NB4 (cell line): ENCODE measurements at regions not wholly inside any gene's neighbourhood (a gene's known extent, or its start where the extent isn't known, plus 50 kb on each side); places are given as distances from the start of the nearest gene placed in this dataset.

ENCODE experiments used
- POLR2A ChIP-seq: IDR thresholded peaks from 2 replicates; pipeline ENCODE4 v1.6.1; 2011; ENCODE audit warnings: mild to moderate bottlenecking; ENCODE audit not compliant: insufficient read length; ENCODE audit errors: extremely low read depth
- TF ChIP-seq, protein P1 (sequence below): IDR thresholded peaks from one replicate; pipeline ENCODE4 v1.5.1; 2012; ENCODE audit warnings: low read depth, low read length

DNA sequence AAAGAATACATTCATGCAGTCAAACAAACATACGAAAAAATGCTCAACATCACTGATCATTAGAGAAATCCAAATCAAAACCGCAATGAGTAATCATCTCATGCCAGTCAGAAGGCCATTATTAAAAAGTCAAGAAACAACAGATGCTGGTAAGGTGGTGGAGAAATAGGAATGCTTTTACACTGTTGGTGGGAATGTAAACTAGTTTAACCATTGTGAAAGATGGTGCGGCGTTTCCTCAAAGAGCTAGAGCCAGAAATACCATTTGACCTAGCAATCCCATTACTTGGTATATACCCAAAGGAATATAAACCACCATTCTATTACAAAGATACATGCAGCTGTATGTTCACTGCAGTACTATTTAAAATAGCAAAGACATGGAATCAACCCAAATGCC is 330.4 kb downstream of the EDEM1 start:
- TF ChIP-seq, protein P1, sequence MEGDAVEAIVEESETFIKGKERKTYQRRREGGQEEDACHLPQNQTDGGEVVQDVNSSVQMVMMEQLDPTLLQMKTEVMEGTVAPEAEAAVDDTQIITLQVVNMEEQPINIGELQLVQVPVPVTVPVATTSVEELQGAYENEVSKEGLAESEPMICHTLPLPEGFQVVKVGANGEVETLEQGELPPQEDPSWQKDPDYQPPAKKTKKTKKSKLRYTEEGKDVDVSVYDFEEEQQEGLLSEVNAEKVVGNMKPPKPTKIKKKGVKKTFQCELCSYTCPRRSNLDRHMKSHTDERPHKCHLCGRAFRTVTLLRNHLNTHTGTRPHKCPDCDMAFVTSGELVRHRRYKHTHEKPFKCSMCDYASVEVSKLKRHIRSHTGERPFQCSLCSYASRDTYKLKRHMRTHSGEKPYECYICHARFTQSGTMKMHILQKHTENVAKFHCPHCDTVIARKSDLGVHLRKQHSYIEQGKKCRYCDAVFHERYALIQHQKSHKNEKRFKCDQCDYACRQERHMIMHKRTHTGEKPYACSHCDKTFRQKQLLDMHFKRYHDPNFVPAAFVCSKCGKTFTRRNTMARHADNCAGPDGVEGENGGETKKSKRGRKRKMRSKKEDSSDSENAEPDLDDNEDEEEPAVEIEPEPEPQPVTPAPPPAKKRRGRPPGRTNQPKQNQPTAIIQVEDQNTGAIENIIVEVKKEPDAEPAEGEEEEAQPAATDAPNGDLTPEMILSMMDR: no peak
- TF ChIP-seq POLR2A: no peak
